Endometrium (tissue), 2 donors: ENCODE measurements at regions not wholly inside any gene's neighbourhood (a gene's known extent, or its start where the extent isn't known, plus 50 kb on each side); places are given as distances from the start of the nearest gene placed in this dataset.

Experiments used
- FAIRE-seq: peaks from 2 replicates; lab custom pipeline; 2012; peaks lifted over from hg19 to GRCh38; lab: Jason Lieb, UNC
- donor health status: control.
- donor health status: control.

- no peak for FAIRE-seq
These were observed 160.3 kb upstream of the CDYL start for GRCh38 chr6:4615891-4616290.

GRCh38 chr6:4615231-4615630 lies 161.0 kb upstream of the CDYL start:
- FAIRE-seq, result no peak

GRCh38 chr6:4614637-4615036 lies 161.6 kb upstream of the CDYL start:
- no peak for FAIRE-seq

GRCh38 chr6:4613795-4614194 lies 162.4 kb upstream of the CDYL start:
- FAIRE-seq, result no peak

- no peak for FAIRE-seq
These were observed 162.8 kb upstream of the CDYL start for GRCh38 chr6:4613381-4613780.

GRCh38 chr6:4612636-4613171 lies 163.5 kb upstream of the CDYL start:
- FAIRE-seq, result peak; percentile 70

GRCh38 chr6:4611429-4612129 lies 164.6 kb upstream of the CDYL start:
- peak; percentile 62 for FAIRE-seq

GRCh38 chr6:4610256-4610655 lies 165.9 kb upstream of the CDYL start:
- FAIRE-seq, result peak; percentile 39

GRCh38 chr6:4608361-4609115 lies 167.7 kb upstream of the CDYL start:
- no peak for FAIRE-seq

- FAIRE-seq, result no peak
These were observed 168.4 kb upstream of the CDYL start for GRCh38 chr6:4607793-4608192.

GRCh38 chr6:4606821-4607704 lies 169.1 kb upstream of the CDYL start:
- peak; percentile 96 for FAIRE-seq

GRCh38 chr6:4606016-4606415 lies 170.2 kb upstream of the CDYL start:
- FAIRE-seq, result no peak

GRCh38 chr6:4603856-4604369 lies 172.3 kb upstream of the CDYL start:
- FAIRE-seq, result no peak

GRCh38 chr6:4603291-4603690 lies 172.9 kb upstream of the CDYL start:
- no peak for FAIRE-seq

- FAIRE-seq, result no peak
These were observed 176.3 kb upstream of the CDYL start for GRCh38 chr6:4599924-4600323.

GRCh38 chr6:4598384-4598995 lies 177.7 kb upstream of the CDYL start:
- no peak for FAIRE-seq

- no peak for FAIRE-seq
These were observed 182.3 kb upstream of the CDYL start for GRCh38 chr6:4593951-4594350.

GRCh38 chr6:4592026-4592425 lies 184.2 kb upstream of the CDYL start:
- FAIRE-seq, result no peak

- no peak for FAIRE-seq
These were observed 185.0 kb upstream of the CDYL start for GRCh38 chr6:4591218-4591617.

- no peak for FAIRE-seq
These were observed 186.9 kb upstream of the CDYL start for GRCh38 chr6:4589295-4589694.

- no peak for FAIRE-seq
These were observed 187.6 kb upstream of the CDYL start for GRCh38 chr6:4588581-4588980.

GRCh38 chr6:4588163-4588562 lies 188.0 kb upstream of the CDYL start:
- FAIRE-seq, result no peak
